ENCODE measurements at regions not wholly inside any gene's neighbourhood (a gene's known extent, or its start where the extent isn't known, plus 50 kb on each side); places are given as distances from the start of the nearest gene placed in this dataset.

GRCh38 chr2:239461291-239462190 lies 60.7 kb upstream of the HDAC4 start:
- no peak for DNase-seq

- DNase-seq: no peak
These were observed 60.0 kb upstream of the HDAC4 start for GRCh38 chr2:239460780-239461179.

GRCh38 chr2:239459606-239460005 lies 58.8 kb upstream of the HDAC4 start:
- no peak for DNase-seq

- no peak for DNase-seq
These were observed 58.2 kb upstream of the HDAC4 start for GRCh38 chr2:239459056-239459455.

- DNase-seq: no peak
These were observed 57.0 kb upstream of the HDAC4 start for GRCh38 chr2:239457586-239458445.

GRCh38 chr2:239456940-239457339 lies 56.1 kb upstream of the HDAC4 start:
- no peak for DNase-seq

GRCh38 chr2:239455436-239456203 lies 54.8 kb upstream of the HDAC4 start:
- no peak for DNase-seq

- DNase-seq: no peak
These were observed 53.7 kb upstream of the HDAC4 start for GRCh38 chr2:239454507-239454906.

Measured in SHP77 (cell line).